ENCODE measurements at regions not wholly inside any gene's neighbourhood (a gene's known extent, or its start where the extent isn't known, plus 50 kb on each side); places are given as distances from the start of the nearest gene placed in this dataset.

DNA sequence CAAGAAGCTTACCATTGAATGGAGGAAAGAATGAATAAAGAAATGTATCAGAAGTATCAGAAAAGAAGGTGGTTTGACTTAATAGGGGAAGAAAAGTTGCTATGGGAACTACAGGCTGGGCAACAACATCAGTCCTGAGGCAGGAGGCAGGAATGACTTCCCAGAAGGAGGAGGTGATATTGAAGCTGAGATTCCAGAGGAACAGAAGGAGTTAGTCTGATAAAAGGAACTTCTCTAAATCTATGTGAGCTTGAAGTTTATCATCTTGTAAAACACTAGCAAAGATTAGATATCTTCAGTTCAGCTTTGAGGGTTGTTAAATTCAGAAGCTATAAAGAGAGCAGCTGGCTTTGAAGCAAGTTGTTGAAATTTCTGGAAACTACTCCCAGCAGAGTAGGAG lies 213.3 kb upstream of the THRB start:
- DNase-seq (no peak), ATAC-seq (no peak)
- Histone ChIP-seq H3K4me3 (no peak overlapping the region), H3K4me1 (no peaks in the 10 kb centered on the region), H3K9me3 (no peaks in the 10 kb centered on the region), H3K27me3 (no peaks in the 10 kb centered on the region), H3K36me3 (no peaks in the 10 kb centered on the region), H3K27ac (no peak overlapping the region)
- intact Hi-C loops (cut with DNase I), result no loop called here
- TF ChIP-seq, protein P1, sequence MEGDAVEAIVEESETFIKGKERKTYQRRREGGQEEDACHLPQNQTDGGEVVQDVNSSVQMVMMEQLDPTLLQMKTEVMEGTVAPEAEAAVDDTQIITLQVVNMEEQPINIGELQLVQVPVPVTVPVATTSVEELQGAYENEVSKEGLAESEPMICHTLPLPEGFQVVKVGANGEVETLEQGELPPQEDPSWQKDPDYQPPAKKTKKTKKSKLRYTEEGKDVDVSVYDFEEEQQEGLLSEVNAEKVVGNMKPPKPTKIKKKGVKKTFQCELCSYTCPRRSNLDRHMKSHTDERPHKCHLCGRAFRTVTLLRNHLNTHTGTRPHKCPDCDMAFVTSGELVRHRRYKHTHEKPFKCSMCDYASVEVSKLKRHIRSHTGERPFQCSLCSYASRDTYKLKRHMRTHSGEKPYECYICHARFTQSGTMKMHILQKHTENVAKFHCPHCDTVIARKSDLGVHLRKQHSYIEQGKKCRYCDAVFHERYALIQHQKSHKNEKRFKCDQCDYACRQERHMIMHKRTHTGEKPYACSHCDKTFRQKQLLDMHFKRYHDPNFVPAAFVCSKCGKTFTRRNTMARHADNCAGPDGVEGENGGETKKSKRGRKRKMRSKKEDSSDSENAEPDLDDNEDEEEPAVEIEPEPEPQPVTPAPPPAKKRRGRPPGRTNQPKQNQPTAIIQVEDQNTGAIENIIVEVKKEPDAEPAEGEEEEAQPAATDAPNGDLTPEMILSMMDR (IDR thresholded peaks at IDR 0.05), result no peak

DNA sequence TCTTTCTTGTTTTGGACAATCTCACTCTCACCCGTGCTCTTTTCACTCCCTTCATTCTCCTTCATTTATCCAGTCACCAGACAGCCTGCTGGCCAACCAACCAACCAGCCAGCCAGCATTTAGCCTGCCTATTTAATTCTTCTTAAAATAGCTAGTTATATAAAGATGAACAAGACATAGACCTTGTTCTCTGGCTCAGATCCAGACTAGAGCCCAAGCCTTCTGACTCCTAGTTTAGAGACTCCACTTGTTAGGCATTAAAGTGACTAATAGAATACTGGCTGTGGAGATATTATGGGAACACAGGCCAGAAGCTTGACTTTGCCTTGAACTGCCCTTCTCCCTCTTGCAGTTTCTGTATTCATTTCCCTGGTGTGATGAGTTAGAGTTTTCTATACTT lies 215.3 kb upstream of the THRB start:
- DNase-seq, result no peak

DNA sequence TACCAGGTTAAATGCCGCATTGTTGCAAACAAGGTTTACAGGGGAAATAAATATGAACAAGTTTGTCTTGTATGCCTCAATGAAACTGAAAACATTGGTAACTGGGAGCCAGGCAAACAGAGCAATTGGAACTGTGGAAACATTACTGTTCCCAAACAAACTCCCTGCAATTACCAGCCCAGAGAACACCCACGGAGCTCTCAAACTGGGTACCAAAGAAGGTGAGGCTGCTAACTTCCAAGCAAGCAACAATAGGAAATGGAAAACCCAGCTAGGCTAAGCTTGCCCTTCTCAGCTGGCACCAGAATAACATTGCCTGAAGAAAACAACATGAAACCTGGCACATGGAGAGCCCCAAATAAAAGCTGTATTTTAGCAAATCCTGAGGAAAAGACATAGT lies 218.9 kb upstream of the THRB start:
- ATAC-seq, result no peak
- Histone ChIP-seq H3K27ac (no peak overlapping the region), H3K4me1 (no peaks in the 10 kb centered on the region), H3K4me3 (no peak overlapping the region), H3K36me3 (no peaks in the 10 kb centered on the region), H3K27me3 (no peaks in the 10 kb centered on the region), H3K9me3 (no peaks in the 10 kb centered on the region)
- TF ChIP-seq, protein P1 (IDR thresholded peaks at IDR 0.05), result no peak
- intact Hi-C loops (cut with DNase I), result no loop called here
- no peak for DNase-seq

More for the DNA sequence above, 215.3 kb upstream of the THRB start:
- no peak overlapping the region for H3K4me3 ChIP-seq
- no peaks in the 10 kb centered on the region for H3K27me3 ChIP-seq
- intact Hi-C loops (cut with DNase I), result no loop called here
- TF ChIP-seq, protein P1 (IDR thresholded peaks at IDR 0.05), result no peak
- H3K27ac ChIP-seq, result no peak overlapping the region
- H3K4me1 ChIP-seq, result no peaks in the 10 kb centered on the region
- ATAC-seq, result no peak
- no peaks in the 10 kb centered on the region for H3K9me3 ChIP-seq
- no peaks in the 10 kb centered on the region for H3K36me3 ChIP-seq

DNA sequence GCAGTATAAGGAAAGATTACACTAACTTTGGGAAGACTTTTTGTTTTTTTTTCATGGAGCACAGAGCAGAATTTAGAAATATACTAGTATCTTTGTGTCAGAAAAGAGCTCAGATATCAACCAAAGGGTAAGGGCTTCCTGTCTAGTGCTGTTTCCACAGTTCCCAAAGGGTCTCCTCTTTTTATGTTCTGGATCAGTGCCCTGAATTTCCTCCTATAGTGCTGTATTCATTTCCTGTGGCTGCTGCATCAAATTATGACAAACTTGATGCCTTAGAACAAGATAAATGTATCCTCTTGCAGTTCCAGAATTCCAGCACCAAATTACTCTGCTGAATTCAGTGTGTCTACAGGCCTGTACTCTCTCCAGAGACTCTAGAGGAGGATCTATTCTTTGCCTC lies 219.8 kb upstream of the THRB start:
- ATAC-seq, result no peak
- TF ChIP-seq, protein P1 (IDR thresholded peaks at IDR 0.05), result no peak
- Histone ChIP-seq H3K36me3 (no peaks in the 10 kb centered on the region), H3K27ac (no peak overlapping the region), H3K27me3 (no peaks in the 10 kb centered on the region), H3K4me1 (no peaks in the 10 kb centered on the region), H3K9me3 (no peaks in the 10 kb centered on the region), H3K4me3 (no peak overlapping the region)
- intact Hi-C loops (cut with DNase I), result no loop called here
- DNase-seq, result no peak

DNA sequence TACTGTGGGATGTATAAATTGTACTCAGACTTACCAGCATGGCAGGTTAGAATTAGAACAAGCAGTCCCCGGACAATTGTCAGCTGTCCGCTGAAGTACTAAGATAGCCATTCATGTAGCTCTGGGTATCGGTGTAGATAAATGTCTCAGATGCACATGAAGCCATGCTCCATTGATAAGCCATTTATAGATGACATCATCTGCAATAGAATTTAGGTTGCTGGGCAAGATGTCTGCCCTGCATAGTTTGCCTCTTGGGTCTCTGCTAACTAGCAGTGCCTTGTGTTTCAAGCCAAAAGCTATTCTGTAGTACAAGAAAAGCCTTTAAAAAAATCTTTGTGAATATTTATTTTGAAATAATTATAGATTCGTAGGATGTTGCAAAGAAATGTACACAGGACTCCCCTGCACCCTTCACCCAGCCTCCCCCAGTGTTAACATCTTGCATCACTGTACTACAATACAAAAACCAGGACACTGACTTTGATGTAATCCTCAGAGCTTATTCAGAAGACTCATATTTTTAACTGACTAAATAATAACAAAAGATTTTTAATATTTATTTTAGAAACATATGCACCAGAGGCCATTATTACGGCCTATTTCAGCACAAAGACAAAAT lies 220.6 kb upstream of the THRB start:
- Histone ChIP-seq H3K36me3 (no peaks in the 10 kb centered on the region), H3K4me3 (no peak overlapping the region), H3K27ac (no peak overlapping the region), H3K27me3 (no peaks in the 10 kb centered on the region), H3K9me3 (no peaks in the 10 kb centered on the region), H3K4me1 (no peaks in the 10 kb centered on the region)
- DNase-seq (no peak), ATAC-seq (no peak)
- TF ChIP-seq, protein P1 (IDR thresholded peaks at IDR 0.05), result no peak
- intact Hi-C loops (cut with DNase I), result no loop called here

DNA sequence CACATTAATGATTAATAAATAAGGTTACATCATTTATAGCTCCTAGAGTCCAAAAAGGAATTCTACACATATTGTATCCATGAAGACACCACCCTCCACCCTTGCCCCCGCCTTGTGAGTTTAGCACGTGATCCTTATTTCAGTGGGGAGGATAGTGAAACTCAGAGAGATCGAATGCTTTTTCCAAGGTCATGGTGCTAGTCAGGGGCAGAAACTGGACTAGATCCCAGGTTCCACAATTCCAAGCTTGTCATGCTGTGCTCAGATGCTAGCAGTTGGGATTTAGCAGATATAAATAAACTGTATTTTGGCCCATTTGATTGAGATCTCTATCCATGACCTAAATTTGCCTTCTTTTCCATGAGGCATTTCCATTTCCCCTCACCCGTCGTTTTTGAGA lies 227.4 kb upstream of the THRB start:
- Histone ChIP-seq H3K27me3 (no peaks in the 10 kb centered on the region), H3K4me3 (no peak overlapping the region), H3K4me1 (no peaks in the 10 kb centered on the region), H3K9me3 (no peaks in the 10 kb centered on the region), H3K27ac (no peak overlapping the region), H3K36me3 (no peaks in the 10 kb centered on the region)
- intact Hi-C loops (cut with DNase I), result no loop called here
- TF ChIP-seq, protein P1 (IDR thresholded peaks at IDR 0.05), result no peak
- DNase-seq (no peak), ATAC-seq (no peak)
